ENCODE measurements at regions not wholly inside any gene's neighbourhood (a gene's known extent, or its start where the extent isn't known, plus 50 kb on each side); places are given as distances from the start of the nearest gene placed in this dataset.

DNA sequence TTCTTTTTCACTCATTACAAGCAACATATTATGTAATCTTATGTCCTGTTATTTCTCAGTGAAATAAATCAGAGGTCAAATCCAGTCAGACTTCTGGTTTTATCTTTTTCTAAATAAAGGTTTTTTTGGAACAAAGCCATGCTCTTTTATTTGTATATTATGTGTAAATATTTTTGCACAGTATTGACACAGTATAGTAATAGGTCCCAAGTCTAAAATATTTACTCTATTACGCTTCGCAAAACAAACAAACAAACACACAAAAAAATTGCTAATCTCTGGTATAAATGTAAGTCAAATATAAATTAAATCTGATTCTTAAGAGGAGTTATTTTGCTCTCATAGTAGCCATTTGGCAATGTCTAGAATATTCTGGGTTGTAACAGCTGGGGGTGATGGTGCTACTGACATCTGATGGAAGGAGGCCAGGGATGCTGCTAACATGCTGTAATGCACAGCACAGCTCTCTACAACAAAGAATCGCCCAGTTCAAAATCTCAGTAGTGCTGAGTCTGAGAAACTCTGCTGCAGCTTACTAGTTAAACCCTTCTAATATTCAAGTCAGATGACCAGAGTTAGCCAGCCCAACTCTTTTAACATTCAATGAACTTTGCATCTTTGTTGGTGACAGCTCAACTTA, 602.1 kb downstream of the RAB28 start:
- Mint-ChIP-seq H3K4me3 (no peak overlapping the region), H3K4me1 (peaks cover 15% of the 10 kb centered on the region), H3K27ac (no peak overlapping the region), H3K27me3 (ENCODE audit: insufficient read depth) (no peaks in the 10 kb centered on the region), H3K36me3 (ENCODE audit: low read depth) (no peaks in the 10 kb centered on the region), H3K9me3 (peaks cover 6% of the 10 kb centered on the region)
- Histone ChIP-seq H3K36me3 (ENCODE audit: control insufficient read depth, insufficient read depth, low read length) (no peaks in the 10 kb centered on the region), H3K9me3 (ENCODE audit: control insufficient read depth, low read length) (peaks cover 6% of the 10 kb centered on the region), H3K4me1 (ENCODE audit: control insufficient read depth, insufficient read depth, low read length) (peaks cover 4% of the 10 kb centered on the region), H3K27ac (ENCODE audit: low read depth, low read length) (no peak overlapping the region), H3K4me3 (ENCODE audit: low read length) (no peak overlapping the region), H3K9ac (ENCODE audit: extremely low read depth, low read length, poor library complexity, severe bottlenecking) (no peak overlapping the region), H3K27me3 (ENCODE audit: control insufficient read depth, insufficient read depth, low read length, poor library complexity, severe bottlenecking) (no peaks in the 10 kb centered on the region)
- 80 to 86% methylated on average over 1 of the region's 3 CpGs for WGBS, 2 experiments (ENCODE audit: insufficient coverage in 1 of 2, insufficient read length in 1 of 2)
- TF ChIP-seq, protein P1, sequence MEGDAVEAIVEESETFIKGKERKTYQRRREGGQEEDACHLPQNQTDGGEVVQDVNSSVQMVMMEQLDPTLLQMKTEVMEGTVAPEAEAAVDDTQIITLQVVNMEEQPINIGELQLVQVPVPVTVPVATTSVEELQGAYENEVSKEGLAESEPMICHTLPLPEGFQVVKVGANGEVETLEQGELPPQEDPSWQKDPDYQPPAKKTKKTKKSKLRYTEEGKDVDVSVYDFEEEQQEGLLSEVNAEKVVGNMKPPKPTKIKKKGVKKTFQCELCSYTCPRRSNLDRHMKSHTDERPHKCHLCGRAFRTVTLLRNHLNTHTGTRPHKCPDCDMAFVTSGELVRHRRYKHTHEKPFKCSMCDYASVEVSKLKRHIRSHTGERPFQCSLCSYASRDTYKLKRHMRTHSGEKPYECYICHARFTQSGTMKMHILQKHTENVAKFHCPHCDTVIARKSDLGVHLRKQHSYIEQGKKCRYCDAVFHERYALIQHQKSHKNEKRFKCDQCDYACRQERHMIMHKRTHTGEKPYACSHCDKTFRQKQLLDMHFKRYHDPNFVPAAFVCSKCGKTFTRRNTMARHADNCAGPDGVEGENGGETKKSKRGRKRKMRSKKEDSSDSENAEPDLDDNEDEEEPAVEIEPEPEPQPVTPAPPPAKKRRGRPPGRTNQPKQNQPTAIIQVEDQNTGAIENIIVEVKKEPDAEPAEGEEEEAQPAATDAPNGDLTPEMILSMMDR (conservative IDR thresholded peaks at IDR 0.05), result no peak
- no peak for DNase-seq

DNA sequence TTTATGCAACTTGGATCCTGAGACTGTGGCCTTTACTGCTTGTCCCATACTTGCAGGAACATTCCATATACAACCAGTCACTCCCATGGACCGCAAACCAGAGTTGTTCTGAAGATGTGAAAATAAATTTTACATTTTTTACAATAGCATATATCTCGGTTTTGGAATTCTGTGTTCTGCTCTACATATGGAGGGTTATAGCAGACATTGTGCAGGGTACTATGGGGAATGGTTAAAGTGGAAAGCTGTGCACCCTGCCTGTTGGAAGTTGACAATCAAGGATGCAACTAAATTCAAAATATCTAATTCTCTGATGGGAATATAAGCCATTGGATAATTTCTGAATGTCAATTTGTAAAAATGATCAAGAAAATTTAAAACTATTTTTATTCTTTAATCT, 603.3 kb downstream of the RAB28 start:
- Histone ChIP-seq H3K4me3 (ENCODE audit: low read length) (no peak overlapping the region), H3K36me3 (ENCODE audit: control insufficient read depth, insufficient read depth, low read length) (no peaks in the 10 kb centered on the region), H3K9ac (ENCODE audit: extremely low read depth, low read length, poor library complexity, severe bottlenecking) (no peak overlapping the region), H3K9me3 (ENCODE audit: control insufficient read depth, low read length) (peaks cover 1% of the 10 kb centered on the region), H3K4me1 (ENCODE audit: control insufficient read depth, insufficient read depth, low read length) (peaks cover 4% of the 10 kb centered on the region), H3K27ac (ENCODE audit: low read depth, low read length) (no peak overlapping the region), H3K27me3 (ENCODE audit: control insufficient read depth, insufficient read depth, low read length, poor library complexity, severe bottlenecking) (no peaks in the 10 kb centered on the region)
- peaks cover 2% of the 10 kb centered on the region for H3K9me3 Mint-ChIP-seq
- TF ChIP-seq, protein P1 (conservative IDR thresholded peaks at IDR 0.05), result no peak
- H3K4me3 Mint-ChIP-seq, result no peak overlapping the region
- no peak overlapping the region for H3K27ac Mint-ChIP-seq
- WGBS, 2 experiments (ENCODE audit: insufficient coverage in 1 of 2, insufficient read length in 1 of 2), result 100% methylated on average over 1 of the region's 2 CpGs; no CpG with 5 or more reads in 1 of the 2 experiments
- H3K27me3 Mint-ChIP-seq (ENCODE audit: insufficient read depth), result no peaks in the 10 kb centered on the region
- H3K36me3 Mint-ChIP-seq (ENCODE audit: low read depth), result no peaks in the 10 kb centered on the region
- peaks cover 19% of the 10 kb centered on the region for H3K4me1 Mint-ChIP-seq
- no peak for DNase-seq

DNA sequence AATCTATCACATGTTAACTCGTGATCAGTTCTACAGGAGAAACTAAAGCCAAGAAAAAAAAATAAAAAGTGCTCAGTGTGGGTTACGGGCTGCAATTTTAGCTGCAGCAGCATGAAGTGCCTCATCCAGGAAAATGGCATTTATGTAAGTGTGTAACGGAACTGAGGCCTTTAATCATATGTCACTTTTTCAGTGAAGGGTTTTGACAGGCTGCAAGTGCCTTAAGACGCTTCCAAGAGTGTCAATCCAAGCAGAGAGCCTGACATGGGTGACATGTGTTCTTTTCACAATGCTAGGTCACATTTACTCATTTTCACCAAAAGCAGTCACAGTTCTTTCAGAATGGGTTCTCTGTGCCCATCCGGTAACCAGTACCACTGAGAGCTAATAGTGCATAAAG, 604.6 kb downstream of the RAB28 start:
- H3K27ac Mint-ChIP-seq, result no peak overlapping the region
- Histone ChIP-seq H3K9ac (ENCODE audit: extremely low read depth, low read length, poor library complexity, severe bottlenecking) (no peak overlapping the region), H3K27ac (ENCODE audit: low read depth, low read length) (no peak overlapping the region), H3K27me3 (ENCODE audit: control insufficient read depth, insufficient read depth, low read length, poor library complexity, severe bottlenecking) (no peaks in the 10 kb centered on the region), H3K9me3 (ENCODE audit: control insufficient read depth, low read length) (no peaks in the 10 kb centered on the region), H3K36me3 (ENCODE audit: control insufficient read depth, insufficient read depth, low read length) (no peaks in the 10 kb centered on the region), H3K4me1 (ENCODE audit: control insufficient read depth, insufficient read depth, low read length) (peaks cover 4% of the 10 kb centered on the region), H3K4me3 (ENCODE audit: low read length) (no peak overlapping the region)
- no peak for DNase-seq
- TF ChIP-seq, protein P1 (conservative IDR thresholded peaks at IDR 0.05), result no peak
- H3K9me3 Mint-ChIP-seq, result no peaks in the 10 kb centered on the region
- H3K4me3 Mint-ChIP-seq, result no peak overlapping the region
- H3K4me1 Mint-ChIP-seq, result peaks cover 17% of the 10 kb centered on the region
- no peaks in the 10 kb centered on the region for H3K27me3 Mint-ChIP-seq (ENCODE audit: insufficient read depth)
- WGBS, 2 experiments (ENCODE audit: insufficient coverage in 1 of 2, insufficient read length in 1 of 2), result 88 to 96% methylated on average over 3 to 5 of the region's 5 CpGs
- no peaks in the 10 kb centered on the region for H3K36me3 Mint-ChIP-seq (ENCODE audit: low read depth)
